Keratinocyte (primary cell): ENCODE measurements at regions not wholly inside any gene's neighbourhood (a gene's known extent, or its start where the extent isn't known, plus 50 kb on each side); places are given as distances from the start of the nearest gene placed in this dataset.

Experiments
- DNase-seq: peaks from one replicate; pipeline ENCODE4 v3.0.0-alpha.2; 2011; ENCODE audit warnings: low read depth, missing footprints, low spot score
- FAIRE-seq: peaks from 2 replicates; lab custom pipeline; 2011; peaks lifted over from hg19 to GRCh38; lab: Jason Lieb, UNC
- H2AFZ ChIP-seq: 2 replicates; pipeline ENCODE4 v1.6.0; 2012; ENCODE audit warnings: low read length, control low read depth, inconsistent platforms; ENCODE audit not compliant: control insufficient read depth
- H3K27ac ChIP-seq: 2 replicates; pipeline ENCODE4 v1.5.1; 2011; ENCODE audit warnings: low read length; ENCODE audit not compliant: control insufficient read depth, insufficient read depth
- H3K27me3 ChIP-seq: 3 replicates; pipeline ENCODE4 v1.6.0; 2011; ENCODE audit warnings: low read length; ENCODE audit not compliant: control insufficient read depth, insufficient read depth; ENCODE audit errors: extremely low read depth
- H3K36me3 ChIP-seq, 2 experiments: 2 replicates in 1 of 2; 3 replicates in 1 of 2; pipeline ENCODE4 v1.5.1; 2011; ENCODE audit warnings: low read length in 2 of 2, mild to moderate bottlenecking in 1 of 2; ENCODE audit not compliant: control insufficient read depth in 2 of 2, insufficient read depth in 2 of 2; ENCODE audit errors: extremely low read depth in 1 of 2
- H3K4me1 ChIP-seq: 3 replicates; pipeline ENCODE4 v1.5.1; 2011; ENCODE audit warnings: low read length; ENCODE audit not compliant: control insufficient read depth, insufficient read depth; ENCODE audit errors: extremely low read depth
- H3K4me2 ChIP-seq: 3 replicates; pipeline ENCODE4 v1.6.0; 2011; ENCODE audit warnings: low read depth, low read length; ENCODE audit not compliant: control insufficient read depth, insufficient read depth; ENCODE audit errors: extremely low read depth
- H3K4me3 ChIP-seq, 3 experiments: fragments of 200-600 bp in 1 of 3; sonication (generic) in 1 of 3; 2 replicates in 2 of 3; 3 replicates in 1 of 3; pipeline ENCODE4 v1.5.1; 2011 to 2016; ENCODE audit warnings: low read length in 3 of 3, mild to moderate bottlenecking in 3 of 3, control low read depth in 2 of 3, inconsistent platforms in 1 of 3, low read depth in 1 of 3, mixed read lengths in 1 of 3, mixed run types in 1 of 3, moderate library complexity in 1 of 3; ENCODE audit not compliant: control insufficient read depth in 2 of 3, insufficient read depth in 2 of 3; ENCODE audit errors: extremely low read depth in 1 of 3
- H3K79me2 ChIP-seq: 2 replicates; pipeline ENCODE4 v1.6.0; 2012; ENCODE audit warnings: low read length; ENCODE audit not compliant: control insufficient read depth, insufficient read depth
- H3K9ac ChIP-seq: 3 replicates; pipeline ENCODE4 v1.6.0; 2011; ENCODE audit warnings: low read length; ENCODE audit not compliant: control insufficient read depth, insufficient read depth; ENCODE audit errors: extremely low read depth
- H3K9me1 ChIP-seq: 3 replicates; pipeline ENCODE4 v1.6.0; 2011; ENCODE audit warnings: low read length; ENCODE audit not compliant: control insufficient read depth, insufficient read depth; ENCODE audit errors: extremely low read depth
- H3K9me3 ChIP-seq: 2 replicates; pipeline ENCODE4 v1.5.1; 2012; ENCODE audit warnings: low read depth, low read length; ENCODE audit not compliant: control insufficient read depth
- H4K20me1 ChIP-seq: 3 replicates; pipeline ENCODE4 v1.6.0; 2011; ENCODE audit warnings: low read length; ENCODE audit not compliant: control insufficient read depth, insufficient read depth; ENCODE audit errors: extremely low read depth
- CTCF ChIP-seq, 3 experiments: IDR thresholded peaks in 1 of 3; conservative IDR thresholded peaks in 1 of 3; optimal IDR thresholded peaks in 1 of 3; 2 replicates in 2 of 3; 3 replicates in 1 of 3; pipeline versions ENCODE3 to v1.5.1; 2011; ENCODE audit warnings: low read length in 3 of 3, mild to moderate bottlenecking in 3 of 3, moderate library complexity in 2 of 3, control low read depth in 1 of 3, inconsistent platforms in 1 of 3; ENCODE audit not compliant: insufficient read depth in 2 of 3; ENCODE audit errors: extremely low read depth in 1 of 3
- EZH2 ChIP-seq: IDR thresholded peaks from one replicate; pipeline ENCODE4 v1.6.1; 2012; ENCODE audit warnings: inconsistent platforms, mild to moderate bottlenecking, low read length, moderate library complexity
- dilution Hi-C: fragments of 300-500 bp; cut with MboI; formaldehyde crosslinking; loops from one replicate; pipeline ENCODE4 v1.7.0; 2020; ENCODE audit warnings: low sequenced_read_pairs; ENCODE audit not compliant: extremely low pct_ligation_motif_present

DNA sequence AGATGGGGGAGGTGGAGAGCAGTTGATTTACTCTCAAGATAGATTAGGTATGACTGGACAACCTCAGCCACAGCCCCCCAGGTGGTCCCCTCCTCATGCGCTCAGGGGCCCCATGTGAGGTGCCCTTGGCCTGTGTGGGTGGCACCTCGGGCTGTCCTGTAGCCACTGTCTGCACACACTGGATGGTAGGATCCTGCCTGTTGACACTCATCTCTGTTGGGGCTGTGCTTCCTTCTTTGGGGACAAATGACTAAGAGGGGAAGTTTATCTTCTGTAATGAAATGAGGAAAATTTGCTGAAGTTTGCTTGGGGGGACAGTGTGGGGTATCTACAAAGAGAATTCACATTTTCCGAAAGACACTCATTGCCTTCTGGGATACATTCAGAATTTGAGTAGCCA lies 53.6 kb upstream of the ANTXRL start:
- no peak overlapping the region for H2AFZ ChIP-seq
- H3K4me2 ChIP-seq, result no peak overlapping the region
- H3K79me2 ChIP-seq, result no peaks in the 10 kb centered on the region
- dilution Hi-C loops, result no loop called here
- H3K27ac ChIP-seq, result no peak overlapping the region
- H3K4me1 ChIP-seq, result peaks cover 9% of the 10 kb centered on the region
- H3K27me3 ChIP-seq, result no peaks in the 10 kb centered on the region
- DNase-seq (no peak), FAIRE-seq (no peak)
- H3K9ac ChIP-seq, result no peak overlapping the region
- no peaks in the 10 kb centered on the region for H3K9me3 ChIP-seq
- H4K20me1 ChIP-seq, result no peaks in the 10 kb centered on the region
- H3K9me1 ChIP-seq, result no peaks in the 10 kb centered on the region
- no peaks in the 10 kb centered on the region for H3K36me3 ChIP-seq
- no peak for TF ChIP-seq EZH2
- no peak for TF ChIP-seq CTCF (optimal IDR thresholded peaks at IDR 0.05 in 1 of 3, IDR thresholded peaks at IDR 0.05 in 1 of 3, conservative IDR thresholded peaks at IDR 0.05 in 1 of 3; ENCODE audit: extremely low read depth in 1 of 3, insufficient read depth in 2 of 3, low read length in 3 of 3)
- H3K4me3 ChIP-seq, result no peak overlapping the region

DNA sequence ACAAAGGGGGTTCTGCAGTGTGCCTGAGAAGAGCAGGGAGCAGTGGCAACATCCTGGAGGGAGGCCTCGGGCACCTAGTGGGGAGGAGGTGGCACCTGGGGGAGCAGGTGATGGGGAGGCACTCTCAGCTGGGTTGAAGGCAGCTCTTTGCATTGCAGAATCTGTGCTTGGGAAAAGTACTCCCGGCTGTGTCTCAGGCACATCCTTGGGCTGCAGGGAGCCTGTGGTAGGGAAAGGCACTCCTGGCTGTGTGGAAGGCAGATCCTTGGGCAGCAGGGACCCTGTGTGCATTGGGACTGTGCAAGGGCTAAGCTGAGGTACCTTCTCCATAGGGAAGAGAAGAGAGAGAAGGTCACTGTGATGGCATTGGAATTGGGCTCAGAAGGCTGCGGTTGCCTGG lies 52.8 kb upstream of the ANTXRL start:
- TF ChIP-seq EZH2 (no peak), CTCF (optimal IDR thresholded peaks at IDR 0.05 in 1 of 3, IDR thresholded peaks at IDR 0.05 in 1 of 3, conservative IDR thresholded peaks at IDR 0.05 in 1 of 3; ENCODE audit: extremely low read depth in 1 of 3, insufficient read depth in 2 of 3, low read length in 3 of 3) (no peak)
- no peak overlapping the region for H2AFZ ChIP-seq
- H3K9me1 ChIP-seq, result no peaks in the 10 kb centered on the region
- no peaks in the 10 kb centered on the region for H4K20me1 ChIP-seq
- no peaks in the 10 kb centered on the region for H3K79me2 ChIP-seq
- no peaks in the 10 kb centered on the region for H3K9me3 ChIP-seq
- H3K4me1 ChIP-seq, result peaks cover 10% of the 10 kb centered on the region
- no peak for DNase-seq
- no peaks in the 10 kb centered on the region for H3K27me3 ChIP-seq
- H3K27ac ChIP-seq, result no peak overlapping the region
- H3K4me3 ChIP-seq, result no peak overlapping the region
- no peak overlapping the region for H3K9ac ChIP-seq
- H3K4me2 ChIP-seq, result no peak overlapping the region
- no peak for FAIRE-seq
- H3K36me3 ChIP-seq, result no peaks in the 10 kb centered on the region
- dilution Hi-C loops, result no loop called here
